ENCODE measurements at regions not wholly inside any gene's neighbourhood (a gene's known extent, or its start where the extent isn't known, plus 50 kb on each side); places are given as distances from the start of the nearest gene placed in this dataset.

DNA sequence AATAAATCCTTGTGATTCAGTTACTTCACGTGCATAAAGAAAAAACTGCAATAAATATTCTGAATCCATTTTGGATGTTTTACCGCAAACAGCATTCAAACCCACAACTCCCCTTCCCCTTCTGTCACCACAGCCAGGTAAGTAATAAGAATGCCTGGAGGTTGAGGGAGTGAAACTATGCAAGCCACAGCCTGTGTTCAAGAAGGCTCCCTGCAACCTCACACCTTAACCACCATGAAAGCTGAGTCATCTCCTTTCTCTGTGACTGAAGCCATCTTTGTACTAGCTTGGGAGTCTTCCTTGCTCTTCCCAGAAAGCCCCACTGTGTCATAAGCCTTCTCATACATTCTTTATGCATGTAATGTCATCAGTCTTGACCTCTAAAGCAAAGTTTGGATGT is 297.0 kb upstream of the PUDP start:
- no peak for FAIRE-seq
- no peak for DNase-seq (ENCODE audit: insufficient read length, low spot score)
- no peak for TF ChIP-seq POLR2A (IDR thresholded peaks at IDR 0.05; ENCODE audit: low read depth, low read length)

DNA sequence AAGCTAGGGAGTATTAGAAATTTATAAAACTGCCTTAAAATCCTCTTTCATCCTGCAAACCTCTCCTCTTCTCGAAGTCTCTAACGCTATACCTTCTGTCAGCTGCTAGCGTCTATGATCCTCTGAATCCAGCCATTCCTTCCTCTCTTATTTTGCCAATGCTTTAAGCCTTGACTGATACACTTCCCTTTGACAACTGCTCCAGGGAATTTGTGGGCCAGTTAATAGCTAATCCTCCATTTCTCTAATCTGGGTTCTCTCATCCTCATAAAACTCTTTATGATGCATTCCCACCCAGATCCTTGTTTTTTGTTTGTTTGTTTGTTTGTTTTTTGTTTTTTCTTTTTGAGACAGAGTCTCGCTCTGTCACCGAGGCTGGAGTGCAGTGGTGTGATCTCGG is 293.6 kb upstream of the PUDP start:
- FAIRE-seq (no peak), DNase-seq (ENCODE audit: insufficient read length, low spot score) (no peak)

DNA sequence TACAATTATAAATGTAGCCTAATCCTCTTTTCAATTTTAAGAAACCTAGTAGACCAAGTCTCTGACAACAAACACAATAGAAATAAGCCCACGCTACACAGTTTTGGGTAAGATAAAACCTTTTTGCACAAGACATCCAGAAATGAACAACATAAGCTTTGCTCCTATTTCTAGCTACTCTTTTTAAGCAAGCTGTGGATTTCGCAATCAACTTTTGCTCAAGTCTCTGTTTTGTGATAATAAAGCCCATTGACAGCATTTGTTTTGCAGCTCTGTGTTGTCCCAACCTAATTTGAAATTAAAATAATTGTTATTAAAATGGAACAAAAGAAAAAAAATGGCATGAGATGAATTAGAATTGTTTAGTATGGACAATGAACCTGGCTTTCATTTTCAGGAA is 287.9 kb upstream of the PUDP start:
- DNase-seq (ENCODE audit: insufficient read length, low spot score) (no peak), FAIRE-seq (no peak)
- no peak for TF ChIP-seq POLR2A (IDR thresholded peaks at IDR 0.05; ENCODE audit: low read depth, low read length)

More for the DNA sequence above, 293.6 kb upstream of the PUDP start:
- no peak for TF ChIP-seq POLR2A (IDR thresholded peaks at IDR 0.05; ENCODE audit: low read depth, low read length)

DNA sequence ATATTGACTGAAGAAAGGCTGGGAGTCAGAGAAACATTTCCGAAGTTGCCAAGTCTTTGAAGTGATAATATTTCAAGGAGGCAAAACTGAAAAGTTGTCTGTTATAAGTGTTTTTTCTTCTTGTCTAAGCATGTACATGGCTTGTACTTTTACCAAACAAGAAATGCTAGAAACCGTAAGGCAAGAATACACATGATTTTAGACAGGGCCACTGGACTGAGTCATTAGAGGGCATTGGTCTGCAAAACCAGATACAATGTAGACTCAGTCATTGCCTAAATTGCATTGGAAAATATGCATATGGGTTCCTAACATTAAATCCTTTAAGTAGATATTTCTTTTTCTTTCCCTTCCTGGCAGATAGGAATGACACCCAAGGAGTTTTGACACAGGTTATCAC is 284.9 kb upstream of the PUDP start:
- no peak for DNase-seq (ENCODE audit: insufficient read length, low spot score)
- no peak for TF ChIP-seq POLR2A (IDR thresholded peaks at IDR 0.05; ENCODE audit: low read depth, low read length)
- FAIRE-seq = no peak

DNA sequence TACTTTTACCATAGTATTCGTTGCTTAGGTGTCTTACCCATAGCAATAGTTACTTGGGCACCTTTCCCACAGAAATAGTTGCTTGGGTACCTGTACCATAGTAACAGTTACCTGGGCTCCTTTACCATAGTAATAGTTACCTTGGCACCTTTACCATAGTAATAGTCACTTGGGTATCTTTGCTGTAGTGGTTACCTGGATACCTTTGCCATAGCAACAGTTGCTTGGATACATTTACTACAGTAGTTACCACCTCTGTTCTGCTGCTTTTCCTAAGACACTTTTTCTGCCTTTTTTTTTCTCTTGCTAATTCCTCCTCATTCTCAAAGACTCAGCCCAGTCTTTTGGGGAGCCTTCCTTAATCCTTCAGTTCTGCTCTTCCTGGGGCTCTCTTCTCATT is 272.8 kb upstream of the PUDP start:
- FAIRE-seq = no peak
- no peak for TF ChIP-seq POLR2A (IDR thresholded peaks at IDR 0.05; ENCODE audit: low read depth, low read length)
- DNase-seq (ENCODE audit: insufficient read length, low spot score) = no peak

DNA sequence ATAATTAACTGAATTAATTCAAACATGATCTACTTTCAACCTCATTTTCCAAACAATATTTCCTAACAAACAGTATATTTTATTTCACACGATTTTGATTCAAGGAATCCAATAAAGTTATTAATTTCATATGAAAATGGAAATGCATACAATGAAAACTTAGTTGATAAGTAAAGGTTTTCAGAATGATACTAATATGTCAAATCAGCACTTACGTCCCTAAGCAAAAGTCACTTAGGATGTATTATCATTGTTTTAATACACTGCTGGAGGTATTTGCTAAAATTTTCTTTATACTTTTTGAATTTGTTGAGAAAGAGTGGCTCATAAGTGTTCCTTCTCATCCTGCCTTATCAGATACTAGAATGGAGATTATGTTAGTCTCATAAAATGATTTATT is 266.8 kb upstream of the PUDP start:
- FAIRE-seq (no peak), DNase-seq (ENCODE audit: insufficient read length, low spot score) (no peak)
- TF ChIP-seq POLR2A (IDR thresholded peaks at IDR 0.05; ENCODE audit: low read depth, low read length) = no peak

DNA sequence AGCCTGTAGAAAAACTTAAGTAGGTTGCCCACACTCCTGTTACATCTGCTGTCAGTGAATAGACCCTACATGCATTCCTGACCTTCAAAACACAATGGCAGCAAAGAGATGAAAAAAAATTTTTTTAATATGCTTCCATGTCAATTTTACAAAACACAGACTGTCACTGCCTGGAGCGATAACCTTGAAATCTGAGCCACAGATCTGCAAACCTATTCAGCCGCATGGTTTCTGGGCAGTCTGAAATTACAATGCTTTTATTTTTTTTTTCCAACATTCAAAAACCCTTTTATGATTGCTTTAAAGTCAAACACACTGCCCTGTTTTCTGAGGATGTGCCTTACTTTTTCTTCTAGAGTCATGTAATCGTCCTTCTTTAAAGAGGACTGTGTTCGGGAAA is 264.9 kb upstream of the PUDP start:
- DNase-seq (ENCODE audit: insufficient read length, low spot score) (no peak), FAIRE-seq (no peak)
- no peak for TF ChIP-seq POLR2A (IDR thresholded peaks at IDR 0.05; ENCODE audit: low read depth, low read length)

DNA sequence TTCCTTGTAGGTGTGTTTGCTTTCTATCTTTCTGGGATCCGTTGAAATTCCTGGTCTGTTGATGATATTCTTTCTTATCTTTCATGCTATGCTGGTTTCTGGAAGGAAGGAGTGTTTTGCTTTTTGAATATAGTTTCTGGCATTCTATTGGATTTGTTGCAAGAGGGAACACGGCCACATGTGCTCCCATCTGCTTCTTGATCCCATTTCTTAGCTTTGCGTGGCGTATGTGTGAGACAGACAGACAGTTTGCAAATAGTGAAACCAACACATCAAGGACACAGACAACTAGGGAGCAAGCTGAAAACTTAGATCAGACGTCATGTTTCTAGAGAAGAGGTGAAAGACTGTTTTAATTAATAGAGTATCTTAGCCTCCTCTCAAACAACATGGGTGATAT is 261.9 kb upstream of the PUDP start:
- DNase-seq (ENCODE audit: insufficient read length, low spot score) (no peak), FAIRE-seq (no peak)
- no peak for TF ChIP-seq POLR2A (IDR thresholded peaks at IDR 0.05; ENCODE audit: low read depth, low read length)

DNA sequence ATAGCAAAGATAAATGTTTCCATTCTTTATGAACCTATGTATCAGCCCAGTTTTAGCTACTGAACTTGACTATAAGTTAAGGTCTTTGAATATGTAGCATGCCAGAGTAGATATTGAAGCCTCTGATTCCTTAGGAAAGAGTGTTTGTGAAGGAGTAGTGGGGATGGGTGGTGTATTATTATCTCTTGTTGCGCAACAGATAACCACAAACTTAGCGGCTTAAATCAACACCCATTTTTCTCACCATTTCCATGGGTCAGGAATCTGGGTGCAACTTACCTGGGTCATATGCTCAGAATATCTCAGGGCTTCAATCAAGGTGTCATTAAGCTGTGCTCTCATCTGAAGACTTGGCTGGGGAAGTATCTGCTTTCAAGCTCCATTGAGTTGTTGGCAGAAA is 251.4 kb upstream of the PUDP start:
- FAIRE-seq = no peak
- DNase-seq (ENCODE audit: insufficient read length, low spot score) = no peak
- TF ChIP-seq POLR2A (IDR thresholded peaks at IDR 0.05; ENCODE audit: low read depth, low read length) = no peak

DNA sequence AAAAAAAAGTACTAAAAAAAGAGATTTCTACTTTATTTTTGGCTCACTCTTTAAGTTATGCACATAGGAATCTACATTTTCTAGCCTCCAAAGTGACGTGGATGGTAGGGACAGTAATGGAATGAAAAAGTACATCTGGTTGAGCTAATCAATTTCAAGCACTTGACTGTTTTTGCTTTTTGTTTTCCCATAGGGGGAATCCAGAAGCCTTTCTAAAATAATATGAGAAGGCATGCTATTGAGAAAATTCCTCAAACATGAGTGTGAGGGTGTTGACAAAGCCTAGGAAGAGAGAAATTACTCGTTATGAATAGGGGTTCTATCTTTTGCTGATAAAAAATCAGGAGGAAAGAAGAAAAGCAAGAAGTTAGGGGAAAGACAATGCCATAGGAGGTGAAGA is 242.5 kb upstream of the PUDP start:
- TF ChIP-seq POLR2A (IDR thresholded peaks at IDR 0.05; ENCODE audit: low read depth, low read length) = no peak
- DNase-seq (ENCODE audit: insufficient read length, low spot score) (no peak), FAIRE-seq (no peak)

DNA sequence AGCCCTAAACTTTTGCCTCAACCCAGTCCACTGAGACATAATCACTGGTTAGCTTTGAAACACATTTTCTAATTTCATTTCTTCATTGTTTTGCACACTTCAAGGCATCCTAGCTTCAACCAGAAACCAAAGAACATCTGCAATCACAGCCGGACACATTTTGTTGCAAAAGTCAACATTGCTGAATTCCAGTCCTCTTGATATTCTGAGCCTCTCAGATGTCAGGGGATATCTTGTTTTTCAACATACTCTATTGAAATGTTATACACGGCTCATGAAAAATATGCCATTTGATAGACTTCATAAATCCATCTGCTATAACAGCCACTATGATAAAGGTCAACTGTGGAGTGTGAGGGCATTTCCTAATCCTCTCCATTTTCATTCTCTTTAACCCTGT is 241.6 kb upstream of the PUDP start:
- DNase-seq (ENCODE audit: insufficient read length, low spot score) (no peak), FAIRE-seq (no peak)
- no peak for TF ChIP-seq POLR2A (IDR thresholded peaks at IDR 0.05; ENCODE audit: low read depth, low read length)

DNA sequence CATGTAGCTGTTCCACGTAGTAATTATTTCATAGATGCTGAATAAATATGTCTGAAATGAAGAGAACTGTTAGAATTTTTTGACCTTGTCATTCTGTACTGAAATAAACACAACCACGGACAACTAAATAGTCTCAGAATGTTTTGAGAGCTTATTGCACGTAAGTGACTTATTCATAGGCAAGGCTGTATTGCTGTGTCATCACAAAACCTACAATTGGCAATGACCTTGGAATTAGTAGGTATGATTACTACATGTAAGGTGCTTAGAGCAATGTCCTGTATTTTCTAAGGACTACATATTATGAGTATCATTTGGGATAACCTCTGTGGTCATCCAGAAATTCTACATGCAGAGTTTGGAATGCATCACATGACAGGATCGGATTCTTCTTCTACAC is 237.2 kb upstream of the PUDP start:
- no peak for TF ChIP-seq POLR2A (IDR thresholded peaks at IDR 0.05; ENCODE audit: low read depth, low read length)
- FAIRE-seq (no peak), DNase-seq (ENCODE audit: insufficient read length, low spot score) (no peak)

DNA sequence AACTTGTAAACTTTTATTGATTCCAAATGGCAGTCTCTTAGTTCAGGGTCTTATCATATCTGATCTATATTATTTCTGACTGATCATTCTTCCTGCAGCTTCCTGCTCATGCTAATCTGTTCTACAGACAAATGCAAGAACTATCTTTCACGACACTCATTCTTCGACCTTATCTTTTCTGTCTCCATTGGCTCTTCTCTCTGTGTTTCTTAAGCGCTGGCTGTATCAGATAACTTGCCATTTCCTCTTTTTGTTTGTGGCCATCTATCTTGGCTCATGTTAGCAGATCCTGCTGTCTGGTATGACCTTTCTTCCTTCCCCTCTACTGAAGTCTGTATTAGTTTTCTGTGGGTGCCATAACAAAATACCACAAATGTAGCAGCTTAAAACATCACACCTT is 230.5 kb upstream of the PUDP start:
- TF ChIP-seq POLR2A (IDR thresholded peaks at IDR 0.05; ENCODE audit: low read depth, low read length) = no peak
- no peak for DNase-seq (ENCODE audit: insufficient read length, low spot score)
- FAIRE-seq = no peak

DNA sequence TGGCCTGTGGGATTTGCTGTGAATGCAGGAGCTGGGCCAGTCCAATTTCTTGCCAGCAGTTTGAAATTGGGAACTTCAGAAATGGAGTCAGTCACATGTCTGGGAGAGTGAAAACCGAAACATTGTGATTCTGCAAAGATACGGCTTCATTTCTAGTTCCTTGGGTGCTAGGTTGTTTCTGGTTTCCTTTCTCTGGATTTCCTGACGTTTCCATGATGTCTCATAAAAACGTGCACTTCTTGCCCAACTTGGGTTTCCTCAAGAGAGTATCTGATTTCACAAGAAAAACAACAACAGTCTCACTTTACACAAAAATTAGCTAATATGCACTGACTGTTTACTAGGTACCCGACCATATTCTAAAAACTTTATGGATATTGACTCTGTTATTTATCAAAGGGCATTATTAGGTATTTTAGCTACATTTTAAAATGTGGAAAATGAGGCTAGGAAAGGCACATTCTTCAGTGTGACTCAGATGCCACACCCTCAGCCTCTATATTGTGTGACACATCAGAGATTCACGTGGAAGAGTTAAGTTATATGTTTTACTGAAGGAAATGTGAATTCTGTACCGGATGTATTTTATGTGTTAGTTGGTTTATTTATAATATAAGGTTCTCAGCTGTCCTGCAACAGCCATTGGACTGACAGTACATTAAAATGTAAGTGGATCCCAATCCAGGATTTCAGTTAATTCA is 225.0 kb upstream of the PUDP start:
- FAIRE-seq (no peak), DNase-seq (ENCODE audit: insufficient read length, low spot score) (no peak)
- no peak for TF ChIP-seq POLR2A (IDR thresholded peaks at IDR 0.05; ENCODE audit: low read depth, low read length)

DNA sequence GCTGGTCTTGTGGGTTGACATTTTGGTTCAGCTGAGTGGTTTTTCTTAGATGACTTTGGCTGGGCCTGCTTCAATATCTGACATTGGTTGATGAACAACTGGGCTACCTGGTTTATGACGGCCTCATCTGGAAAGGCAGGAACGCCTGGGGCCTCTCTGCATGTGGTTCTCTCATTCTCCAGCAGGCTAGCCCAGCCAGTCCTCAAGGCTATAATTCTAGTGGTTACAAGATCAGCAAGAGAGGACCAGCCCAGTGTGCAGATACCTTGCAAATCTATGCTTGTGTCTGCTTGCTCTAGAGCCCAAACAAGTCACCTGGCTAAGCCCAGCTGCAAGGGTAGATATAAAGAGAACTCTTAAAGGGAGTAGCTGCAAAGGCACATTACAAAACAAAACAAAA is 214.2 kb upstream of the PUDP start:
- no peak for TF ChIP-seq POLR2A (IDR thresholded peaks at IDR 0.05; ENCODE audit: low read depth, low read length)
- FAIRE-seq (no peak), DNase-seq (ENCODE audit: insufficient read length, low spot score) (no peak)

DNA sequence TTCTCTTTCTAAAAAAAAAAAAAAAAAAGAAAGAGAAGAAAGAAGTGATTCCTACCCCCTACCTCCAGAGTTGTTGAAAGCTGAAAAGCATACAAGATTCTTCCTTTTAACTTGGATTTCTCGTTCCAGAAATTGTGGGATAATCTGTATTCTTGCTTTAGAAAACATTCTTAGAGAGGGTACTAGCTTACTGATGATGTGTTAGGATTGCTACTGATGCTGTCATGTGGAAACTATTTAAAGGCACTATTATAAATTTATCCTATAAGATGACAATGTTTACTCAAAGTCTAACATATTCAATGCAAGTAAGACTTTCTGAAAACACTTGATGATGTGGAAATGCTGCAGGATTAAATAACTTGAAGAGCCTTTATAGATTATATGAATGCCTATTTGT is 204.0 kb upstream of the PUDP start:
- no peak for DNase-seq (ENCODE audit: insufficient read length, low spot score)
- FAIRE-seq = no peak
- TF ChIP-seq POLR2A (IDR thresholded peaks at IDR 0.05; ENCODE audit: low read depth, low read length) = no peak

Data from H54 (cell line).